ENCODE measurements at regions not wholly inside any gene's neighbourhood (a gene's known extent, or its start where the extent isn't known, plus 50 kb on each side); places are given as distances from the start of the nearest gene placed in this dataset.

GRCh38 chrX:94901849-94902248 lies 1227.8 kb downstream of the FAM133A start:
- no peak for DNase-seq
- Histone ChIP-seq H3K27me3 (replicated peaks in 1 of 7) (no peaks in the 10 kb centered on the region), H3K27ac (no peak overlapping the region), H3K9me3 (peaks cover 0 to 13% (median 0%) of the 10 kb centered on the region in 8 donors), H3K36me3 (no peaks in the 10 kb centered on the region), H3K4me1 (no peaks in the 10 kb centered on the region), H3K4me3 (no peak overlapping the region)
- TF ChIP-seq POLR2A (IDR thresholded peaks at IDR 0.05) (no peak), CTCF (IDR thresholded peaks at IDR 0.05 in 8 of 11, conservative IDR thresholded peaks at IDR 0.05 in 3 of 11) (no peak), POLR2AphosphoS5 (IDR thresholded peaks at IDR 0.05) (no peak)
- intact Hi-C loops (cut with DNase I; ENCODE audit: low total_unique reads): no loop called here
- 33 to 85% (median 75%) methylated on average over 1 to 4 of the region's 4 CpGs; no CpG with 5 or more reads in 1 of the 5 donors for WGBS, 5 donors

GRCh38 chrX:94908171-94908570 lies 1234.2 kb downstream of the FAM133A start:
- Histone ChIP-seq H3K4me3 (no peak overlapping the region), H3K36me3 (no peaks in the 10 kb centered on the region), H3K27ac (no peak overlapping the region), H3K9me3 (no peaks in the 10 kb centered on the region), H3K27me3 (replicated peaks in 1 of 7) (no peaks in the 10 kb centered on the region), H3K4me1 (no peaks in the 10 kb centered on the region)
- WGBS, 5 donors: 56 to 85% (median 71%) methylated on average over 4 to 7 of the region's 7 CpGs
- no peak for TF ChIP-seq POLR2AphosphoS5 (IDR thresholded peaks at IDR 0.05)
- no peak for TF ChIP-seq POLR2A (IDR thresholded peaks at IDR 0.05)
- no peak for TF ChIP-seq CTCF (IDR thresholded peaks at IDR 0.05 in 8 of 11, conservative IDR thresholded peaks at IDR 0.05 in 3 of 11)
- DNase-seq: no peak
- intact Hi-C loops (cut with DNase I; ENCODE audit: low total_unique reads): no loop called here

GRCh38 chrX:94908648-94909047 lies 1234.6 kb downstream of the FAM133A start:
- Histone ChIP-seq H3K9me3 (no peaks in the 10 kb centered on the region), H3K27ac (no peak overlapping the region), H3K27me3 (replicated peaks in 1 of 7) (no peaks in the 10 kb centered on the region), H3K4me3 (no peak overlapping the region), H3K4me1 (no peaks in the 10 kb centered on the region), H3K36me3 (no peaks in the 10 kb centered on the region)
- WGBS, 5 donors: 71 to 82% (median 79%) methylated on average over 6 to 7 of the region's 7 CpGs
- intact Hi-C loops (cut with DNase I; ENCODE audit: low total_unique reads): no loop called here
- no peak for TF ChIP-seq POLR2AphosphoS5 (IDR thresholded peaks at IDR 0.05)
- no peak for TF ChIP-seq CTCF (IDR thresholded peaks at IDR 0.05 in 8 of 11, conservative IDR thresholded peaks at IDR 0.05 in 3 of 11)
- TF ChIP-seq POLR2A (IDR thresholded peaks at IDR 0.05): no peak
- no peak for DNase-seq

DNA sequence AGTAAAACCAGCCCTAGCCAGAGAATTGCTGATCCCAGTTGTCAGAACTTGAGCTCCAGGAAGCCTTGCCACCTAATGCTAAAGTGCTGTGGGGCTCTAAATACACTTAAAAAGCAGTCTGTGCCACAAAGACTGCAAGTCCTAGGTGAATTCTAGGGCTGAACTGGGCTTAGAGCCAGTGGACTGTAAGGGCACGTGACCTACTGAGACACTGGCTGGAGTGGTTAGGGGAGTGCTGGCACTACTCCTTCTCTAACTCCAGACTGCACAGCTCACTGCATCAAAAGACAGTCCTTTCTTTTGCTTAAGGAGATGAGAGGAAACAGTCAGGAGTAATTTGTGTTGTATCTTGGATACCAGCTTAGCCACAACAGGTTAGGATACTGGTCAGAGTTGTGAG lies 1240.2 kb downstream of the FAM133A start:
- TF ChIP-seq CTCF (IDR thresholded peaks at IDR 0.05 in 8 of 11, conservative IDR thresholded peaks at IDR 0.05 in 3 of 11) (no peak), POLR2AphosphoS5 (IDR thresholded peaks at IDR 0.05) (no peak), POLR2A (IDR thresholded peaks at IDR 0.05) (no peak)
- no peak for DNase-seq
- WGBS, 5 donors: 57 to 90% (median 74%) methylated on average over 1 of the region's 1 CpG
- Histone ChIP-seq H3K9me3 (no peaks in the 10 kb centered on the region), H3K36me3 (no peaks in the 10 kb centered on the region), H3K27ac (no peak overlapping the region), H3K4me3 (no peak overlapping the region), H3K4me1 (no peaks in the 10 kb centered on the region), H3K27me3 (replicated peaks in 1 of 7) (no peaks in the 10 kb centered on the region)
- intact Hi-C loops (cut with DNase I; ENCODE audit: low total_unique reads): no loop called here

All from spleen (tissue), 11 donors.